GM18909 (cell line): ENCODE measurements at regions not wholly inside any gene's neighbourhood (a gene's known extent, or its start where the extent isn't known, plus 50 kb on each side); places are given as distances from the start of the nearest gene placed in this dataset.

Experiments
- ATAC-seq: cut with Tn5 transposase; IDR thresholded peaks from one replicate; pipeline ENCODE4 v1.9.1; 2021; ENCODE audit warnings: mild to moderate bottlenecking; ENCODE audit not compliant: unreplicated experiment, poor library complexity

- no peak for ATAC-seq
Measured at GRCh38 chr2:79453918-79454317, 58.9 kb upstream of the CTNNA2 start.

DNA sequence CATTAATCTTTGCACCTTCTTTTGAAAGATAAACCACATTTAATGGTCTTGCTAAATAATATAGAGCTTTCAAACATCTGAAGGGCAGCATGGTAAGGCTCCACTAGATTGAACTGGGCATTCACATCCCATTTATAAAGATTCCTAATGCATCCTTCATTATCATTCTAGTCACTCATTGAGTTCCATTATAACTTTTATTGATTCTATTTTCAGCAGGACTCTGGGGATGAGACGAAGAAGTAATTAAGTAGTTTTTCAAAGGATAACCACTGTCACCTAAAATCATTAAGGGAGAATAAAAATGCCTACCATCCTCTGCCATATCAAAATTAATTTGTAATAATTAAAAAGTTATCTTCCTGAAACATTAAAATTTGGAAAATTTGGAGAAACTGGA, 60.2 kb upstream of the CTNNA2 start:
- no peak for ATAC-seq

GRCh38 chr2:79447463-79447862, 65.4 kb upstream of the CTNNA2 start:
- no peak for ATAC-seq

- no peak for ATAC-seq
Measured at GRCh38 chr2:79446313-79446712, 66.5 kb upstream of the CTNNA2 start.

GRCh38 chr2:79437433-79438267, 75.2 kb upstream of the CTNNA2 start:
- ATAC-seq: no peak

GRCh38 chr2:79434362-79434761, 78.5 kb upstream of the CTNNA2 start:
- no peak for ATAC-seq

DNA sequence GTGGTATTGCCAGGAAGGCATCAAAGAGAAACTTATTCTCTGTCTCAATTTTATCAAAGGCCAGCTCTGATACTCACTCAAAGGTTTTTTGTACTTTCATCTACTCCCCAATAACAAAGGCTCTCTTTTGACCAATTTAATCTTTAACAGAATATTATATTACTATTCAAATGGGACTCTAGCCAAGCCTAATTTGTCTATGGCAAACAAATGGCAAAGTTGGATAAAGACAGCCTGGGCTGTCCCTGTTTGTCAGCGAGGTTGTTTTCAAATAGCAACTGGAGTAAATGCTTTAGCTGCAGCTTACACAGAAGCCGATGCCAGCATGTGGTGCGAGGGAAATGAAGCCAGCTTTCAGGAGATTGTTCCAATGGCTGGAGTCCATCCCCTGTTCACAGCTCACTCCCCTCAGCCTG, 80.1 kb upstream of the CTNNA2 start:
- no peak for ATAC-seq

- ATAC-seq: no peak
Measured at GRCh38 chr2:79428745-79429144, 84.1 kb upstream of the CTNNA2 start.

DNA sequence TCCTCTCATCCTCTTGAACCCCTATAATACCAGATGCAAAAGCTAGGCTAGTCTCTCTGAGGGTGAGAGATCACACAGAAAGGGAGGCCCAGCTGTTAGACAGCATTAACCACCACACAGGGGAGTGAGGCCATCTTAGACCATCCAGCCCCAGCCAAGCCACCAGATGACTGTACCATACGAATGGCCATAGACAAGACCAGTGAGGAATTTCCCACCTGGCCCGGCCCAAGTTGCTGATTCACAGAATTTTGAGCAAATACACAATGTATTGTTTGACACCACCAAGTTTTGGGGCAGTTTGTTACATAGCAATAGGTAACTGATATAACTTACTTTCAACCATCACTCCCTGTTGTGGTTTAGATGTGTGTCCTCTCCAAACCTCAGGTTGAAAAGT, 98.2 kb upstream of the CTNNA2 start:
- ATAC-seq: no peak

GRCh38 chr2:79394485-79394859, 118.4 kb upstream of the CTNNA2 start:
- ATAC-seq: no peak

- ATAC-seq: no peak
Measured at GRCh38 chr2:79393806-79394484, 118.9 kb upstream of the CTNNA2 start.

DNA sequence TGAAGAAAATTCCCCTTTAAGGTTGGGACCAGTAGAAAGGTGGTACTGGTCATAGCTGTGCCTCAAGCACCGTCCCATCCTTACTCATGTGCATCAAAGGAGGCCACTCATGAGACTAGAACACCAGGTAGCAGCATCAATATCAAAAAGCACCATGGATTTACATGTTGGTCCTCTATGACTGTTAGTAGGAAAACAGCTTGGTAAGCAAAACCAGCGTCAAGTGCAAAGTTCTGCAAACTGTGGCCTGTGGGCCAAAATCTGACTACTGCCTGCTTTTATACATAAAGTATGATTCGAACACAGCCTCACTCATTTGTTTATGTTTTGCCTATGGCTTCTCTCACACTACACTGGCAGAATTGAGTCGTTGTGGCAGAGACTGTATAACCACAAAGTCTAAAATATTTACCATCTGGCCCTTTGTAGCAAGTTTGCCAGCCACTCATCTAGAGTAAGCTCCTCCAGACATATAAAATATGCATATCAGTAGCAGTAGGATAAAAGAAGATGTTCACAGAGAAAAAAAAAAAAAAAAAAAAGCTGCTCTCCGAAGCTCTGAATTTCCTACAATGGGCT, 119.7 kb upstream of the CTNNA2 start:
- no peak for ATAC-seq

GRCh38 chr2:79389481-79389880, 123.4 kb upstream of the CTNNA2 start:
- ATAC-seq: no peak

GRCh38 chr2:79388024-79388423, 124.8 kb upstream of the CTNNA2 start:
- no peak for ATAC-seq

DNA sequence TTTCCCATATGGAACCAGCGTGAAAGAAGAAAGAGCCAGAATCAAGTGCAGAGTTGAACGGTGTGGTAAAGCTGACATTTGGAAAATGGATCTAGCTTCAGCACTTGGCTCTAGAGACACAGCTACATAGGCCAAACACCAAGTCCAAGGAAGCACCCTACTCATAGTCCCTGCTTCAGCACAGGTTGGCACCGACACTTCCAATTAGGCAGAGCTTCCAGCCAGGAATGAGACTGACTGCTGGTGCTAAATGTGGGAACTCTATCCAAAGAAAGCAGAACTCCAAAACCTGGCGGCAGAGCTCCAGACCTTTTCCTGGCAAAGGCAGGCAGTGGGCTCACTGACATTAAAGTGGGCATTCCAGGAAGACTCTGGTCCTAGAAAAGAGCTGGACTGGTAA, 125.4 kb upstream of the CTNNA2 start:
- ATAC-seq: no peak

DNA sequence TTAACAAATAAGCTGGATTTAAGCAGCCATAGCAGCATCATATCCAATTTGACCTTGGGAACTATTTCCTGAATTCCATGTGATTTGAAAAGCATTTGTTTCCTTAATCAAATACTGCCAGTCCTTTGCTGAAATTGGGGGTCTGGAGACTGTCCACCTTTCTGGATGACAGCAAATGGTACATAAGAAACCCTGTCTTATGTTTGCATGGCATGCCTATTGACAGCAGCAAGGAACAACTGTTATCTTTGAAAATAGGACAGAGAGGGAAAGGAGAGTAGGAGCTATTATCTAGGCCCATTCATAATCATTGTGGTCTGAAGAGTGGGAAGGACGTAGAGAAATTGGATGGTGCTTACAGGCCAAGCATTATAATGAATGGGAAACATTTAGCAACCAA, 129.2 kb upstream of the CTNNA2 start:
- no peak for ATAC-seq

- no peak for ATAC-seq
Measured at GRCh38 chr2:79375817-79376216, 137.0 kb upstream of the CTNNA2 start.

- ATAC-seq: no peak
Measured at GRCh38 chr2:79373358-79374130, 139.3 kb upstream of the CTNNA2 start.

- no peak for ATAC-seq
Measured at GRCh38 chr2:79370976-79371538, 141.8 kb upstream of the CTNNA2 start.

DNA sequence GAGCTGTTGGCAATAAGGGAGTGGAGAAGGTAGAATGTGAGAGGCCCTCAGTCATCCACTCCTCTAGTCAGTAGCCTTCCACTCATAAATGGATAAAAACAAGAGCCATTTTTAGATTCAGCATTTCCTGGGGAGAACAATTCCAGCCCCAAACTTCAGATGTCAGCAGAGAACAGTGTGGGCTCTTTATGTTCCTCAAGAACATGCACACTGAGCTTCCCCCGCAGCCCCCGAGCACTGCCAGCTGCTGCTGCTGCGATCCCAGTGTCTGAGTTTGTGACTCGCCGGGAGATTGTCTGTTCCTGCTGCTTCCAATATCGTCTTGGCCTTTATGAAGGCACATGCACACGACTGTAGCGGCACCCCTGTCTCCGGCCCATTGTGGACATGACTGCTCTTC, 143.7 kb upstream of the CTNNA2 start:
- no peak for ATAC-seq
